ENCODE measurements at regions not wholly inside any gene's neighbourhood (a gene's known extent, or its start where the extent isn't known, plus 50 kb on each side); places are given as distances from the start of the nearest gene placed in this dataset.

DNA sequence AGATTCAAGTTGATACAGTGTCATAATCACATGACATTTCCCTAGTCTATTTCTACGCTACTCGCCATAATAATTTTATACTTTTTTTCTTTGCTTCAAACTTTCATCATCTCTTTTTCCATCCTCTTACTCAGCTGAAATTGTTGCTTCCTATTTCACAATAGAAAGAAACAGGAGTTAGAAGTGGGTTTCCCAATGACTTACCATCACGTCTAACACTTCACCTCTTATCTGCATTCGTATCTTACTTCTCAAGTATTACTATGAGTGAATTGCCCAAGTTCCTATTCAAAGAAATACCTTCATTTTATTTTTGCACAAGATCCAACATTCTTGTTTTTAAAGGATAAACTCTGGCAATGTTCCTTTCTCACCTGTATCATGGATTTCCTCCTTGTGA lies 1539.9 kb downstream of the SI start:
- 90% methylated on average over 4 of the region's 4 CpGs for WGBS (ENCODE audit: low lambda C conversion rate, missing lambda C conversion rate)
- Histone ChIP-seq H3K27ac (no peak overlapping the region), H2AFZ (no peak overlapping the region), H3K4me1 (ENCODE audit: insufficient read depth) (no peaks in the 10 kb centered on the region), H3K79me2 (no peaks in the 10 kb centered on the region), H3K9me3 (ENCODE audit: low read depth) (no peaks in the 10 kb centered on the region), H3K4me2 (no peak overlapping the region), H3K27me3 (no peaks in the 10 kb centered on the region), H4K20me1 (ENCODE audit: insufficient read depth, poor library complexity, severe bottlenecking) (no peaks in the 10 kb centered on the region), H3K36me3 (replicated peaks; ENCODE audit: insufficient read depth, low read depth) (no peaks in the 10 kb centered on the region), H3K4me3 (no peak overlapping the region), H3K9me2 (replicated peaks; ENCODE audit: insufficient read depth) (no peaks in the 10 kb centered on the region)
- no peak for DNase-seq (ENCODE audit: low spot score)
- TF ChIP-seq EZH2 (IDR thresholded peaks at IDR 0.05; ENCODE audit: borderline replicate concordance) (no peak), EZH2phosphoT487 (IDR thresholded peaks at IDR 0.05; ENCODE audit: low read depth, severe bottlenecking, unreplicated experiment) (no peak), CTCF (IDR thresholded peaks at IDR 0.05; ENCODE audit: poor library complexity) (no peak)

DNA sequence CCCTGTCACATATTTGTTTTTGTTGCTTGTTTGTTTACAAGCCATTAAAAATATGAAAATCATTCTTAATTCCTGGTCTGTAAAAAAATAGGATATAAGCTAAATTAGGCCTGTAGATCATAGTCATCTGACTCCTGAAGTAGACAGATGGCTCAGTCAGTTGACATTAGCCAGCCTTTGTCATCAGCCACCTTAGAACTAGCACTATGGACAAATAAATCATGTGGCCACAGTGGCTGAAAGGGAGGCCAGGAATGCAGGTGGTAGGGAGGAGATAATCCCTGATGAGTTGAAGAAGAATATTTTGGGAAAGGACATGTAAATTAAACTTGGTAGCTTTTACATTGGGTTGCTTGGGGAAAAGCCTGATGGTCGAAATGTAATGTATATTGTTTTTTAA lies 1544.9 kb downstream of the SI start:
- no peak for DNase-seq (ENCODE audit: low spot score)
- WGBS (ENCODE audit: low lambda C conversion rate, missing lambda C conversion rate): 93% methylated on average over 1 of the region's 1 CpG

GRCh38 chr3:163523375-163523774 lies 1554.9 kb downstream of the SI start:
- no peaks in the 10 kb centered on the region for H3K9me2 ChIP-seq (replicated peaks; ENCODE audit: insufficient read depth)
- no peaks in the 10 kb centered on the region for H3K79me2 ChIP-seq
- no peak overlapping the region for H3K4me2 ChIP-seq
- no peak overlapping the region for H3K27ac ChIP-seq
- TF ChIP-seq CTCF (IDR thresholded peaks at IDR 0.05; ENCODE audit: poor library complexity) (no peak), EZH2phosphoT487 (IDR thresholded peaks at IDR 0.05; ENCODE audit: low read depth, severe bottlenecking, unreplicated experiment) (no peak), EZH2 (IDR thresholded peaks at IDR 0.05; ENCODE audit: borderline replicate concordance) (no peak)
- H3K4me3 ChIP-seq: no peak overlapping the region
- H2AFZ ChIP-seq: no peak overlapping the region
- no peaks in the 10 kb centered on the region for H3K36me3 ChIP-seq (replicated peaks; ENCODE audit: insufficient read depth, low read depth)
- H3K4me1 ChIP-seq (ENCODE audit: insufficient read depth): no peaks in the 10 kb centered on the region
- no peaks in the 10 kb centered on the region for H3K9me3 ChIP-seq (ENCODE audit: low read depth)
- H3K27me3 ChIP-seq: no peaks in the 10 kb centered on the region
- DNase-seq (ENCODE audit: low spot score): no peak
- WGBS (ENCODE audit: low lambda C conversion rate, missing lambda C conversion rate): 86% methylated on average over 1 of the region's 1 CpG
- no peaks in the 10 kb centered on the region for H4K20me1 ChIP-seq (ENCODE audit: insufficient read depth, poor library complexity, severe bottlenecking)

More for the DNA sequence above, 1544.9 kb downstream of the SI start:
- no peak for TF ChIP-seq CTCF (IDR thresholded peaks at IDR 0.05; ENCODE audit: poor library complexity)
- TF ChIP-seq EZH2 (IDR thresholded peaks at IDR 0.05; ENCODE audit: borderline replicate concordance): no peak
- no peak for TF ChIP-seq EZH2phosphoT487 (IDR thresholded peaks at IDR 0.05; ENCODE audit: low read depth, severe bottlenecking, unreplicated experiment)
- Histone ChIP-seq H4K20me1 (ENCODE audit: insufficient read depth, poor library complexity, severe bottlenecking) (no peaks in the 10 kb centered on the region), H2AFZ (no peak overlapping the region), H3K9me2 (replicated peaks; ENCODE audit: insufficient read depth) (no peaks in the 10 kb centered on the region), H3K27ac (no peak overlapping the region), H3K36me3 (replicated peaks; ENCODE audit: insufficient read depth, low read depth) (no peaks in the 10 kb centered on the region), H3K4me2 (no peak overlapping the region), H3K4me3 (no peak overlapping the region), H3K27me3 (no peaks in the 10 kb centered on the region), H3K4me1 (ENCODE audit: insufficient read depth) (no peaks in the 10 kb centered on the region), H3K9me3 (ENCODE audit: low read depth) (no peaks in the 10 kb centered on the region), H3K79me2 (no peaks in the 10 kb centered on the region)

GRCh38 chr3:163521261-163521660 lies 1557.0 kb downstream of the SI start:
- Histone ChIP-seq H3K4me1 (ENCODE audit: insufficient read depth) (no peaks in the 10 kb centered on the region), H3K9me3 (ENCODE audit: low read depth) (no peaks in the 10 kb centered on the region), H2AFZ (no peak overlapping the region), H3K36me3 (replicated peaks; ENCODE audit: insufficient read depth, low read depth) (no peaks in the 10 kb centered on the region), H3K27me3 (no peaks in the 10 kb centered on the region), H4K20me1 (ENCODE audit: insufficient read depth, poor library complexity, severe bottlenecking) (no peaks in the 10 kb centered on the region), H3K27ac (no peak overlapping the region), H3K9me2 (replicated peaks; ENCODE audit: insufficient read depth) (no peaks in the 10 kb centered on the region), H3K79me2 (no peaks in the 10 kb centered on the region), H3K4me2 (no peak overlapping the region), H3K4me3 (no peak overlapping the region)
- 83% methylated on average over 1 of the region's 1 CpG for WGBS (ENCODE audit: low lambda C conversion rate, missing lambda C conversion rate)
- no peak for DNase-seq (ENCODE audit: low spot score)
- no peak for TF ChIP-seq EZH2 (IDR thresholded peaks at IDR 0.05; ENCODE audit: borderline replicate concordance)
- no peak for TF ChIP-seq CTCF (IDR thresholded peaks at IDR 0.05; ENCODE audit: poor library complexity)
- no peak for TF ChIP-seq EZH2phosphoT487 (IDR thresholded peaks at IDR 0.05; ENCODE audit: low read depth, severe bottlenecking, unreplicated experiment)

Data from hepatocyte (in vitro differentiated cells).